ENCODE measurements at regions not wholly inside any gene's neighbourhood (a gene's known extent, or its start where the extent isn't known, plus 50 kb on each side); places are given as distances from the start of the nearest gene placed in this dataset.

- H3K4me1 ChIP-seq (ENCODE audit: control extremely low read depth in 1 of 4, control insufficient read depth in 4 of 4, insufficient read depth in 4 of 4, low read length in 3 of 4): no peaks in the 10 kb centered on the region
- DNase-seq: no peak
- H3K36me3 ChIP-seq (ENCODE audit: control insufficient read depth in 4 of 4, insufficient read depth in 4 of 4, low read length in 3 of 4): no peaks in the 10 kb centered on the region
- H3K27me3 ChIP-seq (replicated peaks in 2 of 5; ENCODE audit: control insufficient read depth in 4 of 5, insufficient read depth in 5 of 5, low read length in 4 of 5): no peaks in the 10 kb centered on the region
- ChIA-PET CTCF (no interaction called here), POLR2A (no interaction called here)
- H3K4me3 ChIP-seq (ENCODE audit: control insufficient read depth in 1 of 7, extremely low read depth in 1 of 7, insufficient read depth in 4 of 7, low read depth in 2 of 7, low read length in 6 of 7): no peak overlapping the region
- 98% methylated on average over 13 of the region's 13 CpGs for WGBS (ENCODE audit: insufficient coverage)
- H3K27ac ChIP-seq (ENCODE audit: insufficient read depth in 1 of 2, low read depth in 1 of 2, low read length in 2 of 2, poor library complexity in 1 of 2, severe bottlenecking in 2 of 2): no peak overlapping the region
- no peaks in the 10 kb centered on the region for H3K9me3 ChIP-seq (ENCODE audit: control extremely low read depth in 1 of 5, control insufficient read depth in 4 of 5, insufficient read depth in 2 of 5, low read depth in 1 of 5, low read length in 4 of 5)
These were observed 287.3 kb upstream of the HS6ST1 start for GRCh38 chr2:128605931-128606330.

DNA sequence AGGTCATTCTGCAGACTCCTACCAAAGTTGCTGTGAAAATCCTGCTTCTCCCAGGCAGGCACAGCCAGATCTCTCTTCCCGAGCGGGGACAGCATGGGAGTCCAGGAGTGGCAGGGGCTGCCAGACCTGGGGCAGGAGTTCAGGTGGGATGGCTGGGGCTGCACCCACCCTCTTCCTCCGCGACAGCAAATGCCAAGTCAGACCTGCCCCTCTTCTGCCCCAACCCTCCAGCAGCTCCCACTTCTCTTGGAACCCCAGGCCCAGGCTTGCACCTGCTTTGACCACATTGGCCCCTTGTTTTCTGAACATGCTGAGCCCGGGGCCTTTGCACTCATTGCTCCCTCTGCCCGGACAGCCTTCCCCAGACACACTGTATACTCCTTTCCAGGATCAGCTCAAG, 288.2 kb upstream of the HS6ST1 start:
- WGBS (ENCODE audit: insufficient coverage): 95% methylated on average over 4 of the region's 6 CpGs
- no peak overlapping the region for H3K4me3 ChIP-seq (ENCODE audit: control insufficient read depth in 1 of 7, extremely low read depth in 1 of 7, insufficient read depth in 4 of 7, low read depth in 2 of 7, low read length in 6 of 7)
- H3K27me3 ChIP-seq (replicated peaks in 2 of 5; ENCODE audit: control insufficient read depth in 4 of 5, insufficient read depth in 5 of 5, low read length in 4 of 5): no peaks in the 10 kb centered on the region
- H3K36me3 ChIP-seq (ENCODE audit: control insufficient read depth in 4 of 4, insufficient read depth in 4 of 4, low read length in 3 of 4): no peaks in the 10 kb centered on the region
- H3K4me1 ChIP-seq (ENCODE audit: control extremely low read depth in 1 of 4, control insufficient read depth in 4 of 4, insufficient read depth in 4 of 4, low read length in 3 of 4): no peaks in the 10 kb centered on the region
- CTCF ChIA-PET: no interaction called here
- no peak overlapping the region for H3K27ac ChIP-seq (ENCODE audit: insufficient read depth in 1 of 2, low read depth in 1 of 2, low read length in 2 of 2, poor library complexity in 1 of 2, severe bottlenecking in 2 of 2)
- POLR2A ChIA-PET: no interaction called here
- H3K9me3 ChIP-seq (ENCODE audit: control extremely low read depth in 1 of 5, control insufficient read depth in 4 of 5, insufficient read depth in 2 of 5, low read depth in 1 of 5, low read length in 4 of 5): no peaks in the 10 kb centered on the region
- no peak for DNase-seq

DNA sequence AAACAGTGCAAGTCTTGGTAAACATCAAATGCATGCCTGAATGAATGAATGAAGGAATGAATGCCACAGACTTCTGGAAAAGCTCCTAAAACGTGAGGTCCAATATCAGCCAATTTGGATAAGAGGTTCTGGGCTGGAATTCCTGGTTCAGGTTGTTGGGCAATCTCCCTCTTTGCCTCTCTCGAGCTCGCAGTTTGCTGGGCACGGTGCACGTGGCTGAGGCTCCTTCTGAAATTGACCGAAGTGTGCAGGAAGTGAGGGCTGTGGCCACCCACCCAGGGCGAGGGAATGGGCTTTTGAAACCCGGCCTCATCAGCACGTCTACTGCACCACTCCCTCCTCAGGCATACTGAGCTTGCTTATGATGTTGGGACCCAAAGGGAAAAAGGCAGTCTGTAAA, 288.8 kb upstream of the HS6ST1 start:
- no peak for DNase-seq
- Histone ChIP-seq H3K4me3 (ENCODE audit: control insufficient read depth in 1 of 7, extremely low read depth in 1 of 7, insufficient read depth in 4 of 7, low read depth in 2 of 7, low read length in 6 of 7) (no peak overlapping the region), H3K9me3 (ENCODE audit: control extremely low read depth in 1 of 5, control insufficient read depth in 4 of 5, insufficient read depth in 2 of 5, low read depth in 1 of 5, low read length in 4 of 5) (no peaks in the 10 kb centered on the region), H3K27me3 (replicated peaks in 2 of 5; ENCODE audit: control insufficient read depth in 4 of 5, insufficient read depth in 5 of 5, low read length in 4 of 5) (no peaks in the 10 kb centered on the region), H3K36me3 (ENCODE audit: control insufficient read depth in 4 of 4, insufficient read depth in 4 of 4, low read length in 3 of 4) (no peaks in the 10 kb centered on the region), H3K4me1 (ENCODE audit: control extremely low read depth in 1 of 4, control insufficient read depth in 4 of 4, insufficient read depth in 4 of 4, low read length in 3 of 4) (no peaks in the 10 kb centered on the region), H3K27ac (ENCODE audit: insufficient read depth in 1 of 2, low read depth in 1 of 2, low read length in 2 of 2, poor library complexity in 1 of 2, severe bottlenecking in 2 of 2) (no peak overlapping the region)
- 89% methylated on average over 7 of the region's 9 CpGs for WGBS (ENCODE audit: insufficient coverage)
- POLR2A ChIA-PET: no interaction called here
- CTCF ChIA-PET: no interaction called here

DNA sequence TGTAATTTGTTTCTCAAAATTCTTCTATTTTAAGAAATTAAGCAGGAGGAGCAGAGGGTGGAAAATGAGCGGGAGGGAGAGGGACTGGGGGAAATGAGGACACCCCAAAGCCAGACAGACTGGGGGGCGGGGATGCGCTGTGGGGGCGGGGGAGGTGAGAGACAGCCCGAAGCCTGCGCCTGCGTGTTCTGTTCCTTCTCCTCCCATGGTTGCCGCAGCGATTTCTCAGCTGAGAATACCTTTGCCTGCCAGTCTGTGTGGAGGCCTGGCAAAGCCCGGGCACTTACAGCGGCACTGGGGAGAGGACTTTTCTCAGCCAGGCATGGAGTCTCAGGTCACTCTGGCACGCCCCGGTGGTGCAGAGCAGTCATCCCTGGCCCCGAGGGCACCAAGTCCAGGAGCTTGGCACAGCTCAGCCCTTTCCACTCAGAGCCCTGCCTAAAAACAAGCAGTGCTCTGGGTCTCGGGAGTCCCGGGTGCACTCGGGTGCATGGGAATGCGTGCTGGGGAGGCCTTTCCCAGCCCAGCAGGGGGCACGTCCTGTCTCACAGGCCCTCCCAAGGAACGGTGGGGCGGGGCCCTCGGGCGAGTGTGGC, 289.3 kb upstream of the HS6ST1 start:
- no peaks in the 10 kb centered on the region for H3K9me3 ChIP-seq (ENCODE audit: control extremely low read depth in 1 of 5, control insufficient read depth in 4 of 5, insufficient read depth in 2 of 5, low read depth in 1 of 5, low read length in 4 of 5)
- DNase-seq: no peak
- ChIA-PET POLR2A (interaction anchor here (0.6 kb wide), 1 partner anchor 45 kb away, joined by 3 read pairs; no protein-coding TSS in a partner anchor), CTCF (interaction anchor here (0.7 kb wide), 1 partner anchor 1571 kb away, joined by 3 read pairs; no protein-coding TSS in a partner anchor)
- no peak overlapping the region for H3K4me3 ChIP-seq (ENCODE audit: control insufficient read depth in 1 of 7, extremely low read depth in 1 of 7, insufficient read depth in 4 of 7, low read depth in 2 of 7, low read length in 6 of 7)
- no peaks in the 10 kb centered on the region for H3K36me3 ChIP-seq (ENCODE audit: control insufficient read depth in 4 of 4, insufficient read depth in 4 of 4, low read length in 3 of 4)
- H3K27ac ChIP-seq (ENCODE audit: insufficient read depth in 1 of 2, low read depth in 1 of 2, low read length in 2 of 2, poor library complexity in 1 of 2, severe bottlenecking in 2 of 2): no peak overlapping the region
- H3K27me3 ChIP-seq (replicated peaks in 2 of 5; ENCODE audit: control insufficient read depth in 4 of 5, insufficient read depth in 5 of 5, low read length in 4 of 5): no peaks in the 10 kb centered on the region
- H3K4me1 ChIP-seq (ENCODE audit: control extremely low read depth in 1 of 4, control insufficient read depth in 4 of 4, insufficient read depth in 4 of 4, low read length in 3 of 4): no peaks in the 10 kb centered on the region
- 95% methylated on average over 21 of the region's 23 CpGs for WGBS (ENCODE audit: insufficient coverage)

- H3K4me3 ChIP-seq (ENCODE audit: control insufficient read depth in 1 of 7, extremely low read depth in 1 of 7, insufficient read depth in 4 of 7, low read depth in 2 of 7, low read length in 6 of 7): no peak overlapping the region
- no peak for DNase-seq
- no peaks in the 10 kb centered on the region for H3K27me3 ChIP-seq (replicated peaks in 2 of 5; ENCODE audit: control insufficient read depth in 4 of 5, insufficient read depth in 5 of 5, low read length in 4 of 5)
- no peaks in the 10 kb centered on the region for H3K9me3 ChIP-seq (ENCODE audit: control extremely low read depth in 1 of 5, control insufficient read depth in 4 of 5, insufficient read depth in 2 of 5, low read depth in 1 of 5, low read length in 4 of 5)
- ChIA-PET CTCF (no interaction called here), POLR2A (no interaction called here)
- H3K36me3 ChIP-seq (ENCODE audit: control insufficient read depth in 4 of 4, insufficient read depth in 4 of 4, low read length in 3 of 4): no peaks in the 10 kb centered on the region
- no peaks in the 10 kb centered on the region for H3K4me1 ChIP-seq (ENCODE audit: control extremely low read depth in 1 of 4, control insufficient read depth in 4 of 4, insufficient read depth in 4 of 4, low read length in 3 of 4)
- WGBS (ENCODE audit: insufficient coverage): 98% methylated on average over 15 of the region's 18 CpGs
- H3K27ac ChIP-seq (ENCODE audit: insufficient read depth in 1 of 2, low read depth in 1 of 2, low read length in 2 of 2, poor library complexity in 1 of 2, severe bottlenecking in 2 of 2): no peak overlapping the region
These were observed 290.5 kb upstream of the HS6ST1 start for GRCh38 chr2:128608921-128609880.

DNA sequence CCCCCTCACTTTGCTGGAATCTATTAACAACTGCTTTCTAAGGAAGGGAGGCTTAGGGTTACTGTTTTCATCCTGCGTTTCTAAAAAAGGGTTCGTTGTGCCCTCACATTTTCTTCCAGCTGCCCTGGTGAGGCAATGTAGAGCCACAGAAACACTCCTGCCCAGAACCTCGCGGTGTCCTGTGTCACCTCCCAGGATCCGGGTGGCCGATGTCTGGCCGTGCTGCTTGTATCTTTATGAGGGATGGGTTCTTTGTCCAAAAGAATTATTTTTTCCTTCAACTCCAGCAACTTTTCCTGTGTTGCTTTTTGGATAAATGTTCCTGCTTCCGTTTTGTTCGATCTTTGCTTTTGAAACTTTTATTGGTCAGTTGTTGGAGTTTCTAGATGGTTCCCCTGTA, 291.8 kb upstream of the HS6ST1 start:
- DNase-seq: no peak
- POLR2A ChIA-PET: no interaction called here

More for the DNA sequence above, 291.8 kb upstream of the HS6ST1 start:
- H3K27ac ChIP-seq (ENCODE audit: insufficient read depth in 1 of 2, low read depth in 1 of 2, low read length in 2 of 2, poor library complexity in 1 of 2, severe bottlenecking in 2 of 2): no peak overlapping the region
- H3K4me3 ChIP-seq (ENCODE audit: control insufficient read depth in 1 of 7, extremely low read depth in 1 of 7, insufficient read depth in 4 of 7, low read depth in 2 of 7, low read length in 6 of 7): no peak overlapping the region
- no peaks in the 10 kb centered on the region for H3K4me1 ChIP-seq (ENCODE audit: control extremely low read depth in 1 of 4, control insufficient read depth in 4 of 4, insufficient read depth in 4 of 4, low read length in 3 of 4)
- H3K27me3 ChIP-seq (replicated peaks in 2 of 5; ENCODE audit: control insufficient read depth in 4 of 5, insufficient read depth in 5 of 5, low read length in 4 of 5): no peaks in the 10 kb centered on the region
- peaks cover 0 to 2% (median 0%) of the 10 kb centered on the region in 5 experiments for H3K9me3 ChIP-seq (ENCODE audit: control extremely low read depth in 1 of 5, control insufficient read depth in 4 of 5, insufficient read depth in 2 of 5, low read depth in 1 of 5, low read length in 4 of 5)
- H3K36me3 ChIP-seq (ENCODE audit: control insufficient read depth in 4 of 4, insufficient read depth in 4 of 4, low read length in 3 of 4): no peaks in the 10 kb centered on the region
- CTCF ChIA-PET: no interaction called here
- WGBS (ENCODE audit: insufficient coverage): 100% methylated on average over 2 of the region's 9 CpGs
